Fibroblast of pulmonary artery (primary cell): ENCODE measurements at regions not wholly inside any gene's neighbourhood (a gene's known extent, or its start where the extent isn't known, plus 50 kb on each side); places are given as distances from the start of the nearest gene placed in this dataset.

Experiments used
- DNase-seq: peaks from one replicate; pipeline ENCODE4 v3.0.0-alpha.2; 2010; ENCODE audit warnings: low read depth
- H3K4me3 ChIP-seq: replicated peaks from 2 replicates; pipeline ENCODE4 v1.5.1; 2011; ENCODE audit warnings: low read depth, mild to moderate bottlenecking, control low read depth, low read length, moderate library complexity
- TF ChIP-seq, protein P1 (sequence below): IDR thresholded peaks from 2 replicates; pipeline ENCODE4 v1.5.1; 2011; ENCODE audit warnings: mild to moderate bottlenecking, control low read depth, low read length, inconsistent platforms; ENCODE audit errors: missing control alignments

DNA sequence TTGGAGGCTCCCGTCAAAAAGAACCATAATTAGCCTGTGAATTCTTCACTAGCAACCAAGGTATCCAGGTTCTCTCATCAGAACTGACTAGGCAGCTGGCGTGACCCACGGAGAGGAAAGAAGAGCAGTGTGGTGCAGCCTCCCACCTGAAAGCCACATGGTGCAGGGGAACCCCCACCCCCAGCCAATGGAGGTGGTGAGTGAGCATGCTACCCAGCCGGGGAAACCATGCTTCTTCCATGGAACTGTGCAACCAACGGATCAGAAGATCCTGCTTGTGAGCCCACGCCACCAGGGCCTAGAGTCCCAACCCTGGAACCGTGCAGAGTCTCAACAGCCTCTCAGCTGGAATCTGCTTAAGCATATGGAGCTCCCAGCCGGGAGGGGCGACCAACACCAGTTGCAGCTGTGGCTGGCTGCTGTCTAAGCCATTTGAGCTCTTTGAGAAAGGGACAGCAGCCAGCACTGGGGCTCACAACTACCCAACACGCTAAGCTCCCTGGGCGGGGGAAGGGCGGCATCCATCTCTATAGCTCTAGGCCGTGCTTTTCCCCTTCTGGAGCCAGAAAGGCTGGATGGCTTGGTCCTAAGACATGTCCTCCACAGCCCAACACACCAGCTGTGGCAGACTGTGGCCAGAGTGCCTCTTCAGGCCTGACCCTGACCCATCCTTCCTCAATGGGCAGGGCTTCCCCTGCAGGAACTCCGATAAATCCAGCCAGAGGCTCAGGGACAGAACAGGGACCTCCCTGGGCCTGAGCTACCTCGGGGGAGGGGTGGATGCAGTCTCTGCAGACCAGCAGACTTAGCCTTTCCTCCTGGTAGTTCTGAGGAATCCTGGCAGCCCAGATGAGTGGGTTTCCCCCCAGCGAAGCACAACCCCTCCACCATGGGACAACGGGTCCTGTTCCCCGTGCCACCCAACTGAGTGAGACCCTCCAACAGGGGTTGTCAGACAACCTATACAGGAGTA is 151.4 kb upstream of the NXPH2 start:
- TF ChIP-seq, protein P1, sequence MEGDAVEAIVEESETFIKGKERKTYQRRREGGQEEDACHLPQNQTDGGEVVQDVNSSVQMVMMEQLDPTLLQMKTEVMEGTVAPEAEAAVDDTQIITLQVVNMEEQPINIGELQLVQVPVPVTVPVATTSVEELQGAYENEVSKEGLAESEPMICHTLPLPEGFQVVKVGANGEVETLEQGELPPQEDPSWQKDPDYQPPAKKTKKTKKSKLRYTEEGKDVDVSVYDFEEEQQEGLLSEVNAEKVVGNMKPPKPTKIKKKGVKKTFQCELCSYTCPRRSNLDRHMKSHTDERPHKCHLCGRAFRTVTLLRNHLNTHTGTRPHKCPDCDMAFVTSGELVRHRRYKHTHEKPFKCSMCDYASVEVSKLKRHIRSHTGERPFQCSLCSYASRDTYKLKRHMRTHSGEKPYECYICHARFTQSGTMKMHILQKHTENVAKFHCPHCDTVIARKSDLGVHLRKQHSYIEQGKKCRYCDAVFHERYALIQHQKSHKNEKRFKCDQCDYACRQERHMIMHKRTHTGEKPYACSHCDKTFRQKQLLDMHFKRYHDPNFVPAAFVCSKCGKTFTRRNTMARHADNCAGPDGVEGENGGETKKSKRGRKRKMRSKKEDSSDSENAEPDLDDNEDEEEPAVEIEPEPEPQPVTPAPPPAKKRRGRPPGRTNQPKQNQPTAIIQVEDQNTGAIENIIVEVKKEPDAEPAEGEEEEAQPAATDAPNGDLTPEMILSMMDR = no peak
- no peak overlapping the region for H3K4me3 ChIP-seq
- DNase-seq = no peak

DNA sequence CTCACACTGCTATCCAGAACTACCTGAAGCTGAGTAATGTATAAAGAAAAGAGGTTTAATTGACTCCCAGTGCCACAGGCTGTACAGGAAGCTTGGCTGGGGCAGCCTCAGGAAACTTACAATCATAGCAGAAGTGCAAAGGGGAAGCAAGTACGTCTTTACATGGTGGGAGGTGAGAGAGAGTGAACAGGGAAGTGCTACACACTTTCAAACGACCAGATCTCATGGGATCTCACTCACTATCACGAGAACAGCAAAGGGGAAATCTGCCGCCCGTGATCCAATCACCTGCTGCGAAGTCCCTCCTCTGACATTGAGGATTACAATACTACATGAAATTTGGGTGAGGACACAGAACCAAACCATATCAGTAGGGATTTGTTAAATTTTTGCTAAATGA is 150.4 kb upstream of the NXPH2 start:
- TF ChIP-seq, protein P1 = no peak
- no peak for DNase-seq
- no peak overlapping the region for H3K4me3 ChIP-seq

DNA sequence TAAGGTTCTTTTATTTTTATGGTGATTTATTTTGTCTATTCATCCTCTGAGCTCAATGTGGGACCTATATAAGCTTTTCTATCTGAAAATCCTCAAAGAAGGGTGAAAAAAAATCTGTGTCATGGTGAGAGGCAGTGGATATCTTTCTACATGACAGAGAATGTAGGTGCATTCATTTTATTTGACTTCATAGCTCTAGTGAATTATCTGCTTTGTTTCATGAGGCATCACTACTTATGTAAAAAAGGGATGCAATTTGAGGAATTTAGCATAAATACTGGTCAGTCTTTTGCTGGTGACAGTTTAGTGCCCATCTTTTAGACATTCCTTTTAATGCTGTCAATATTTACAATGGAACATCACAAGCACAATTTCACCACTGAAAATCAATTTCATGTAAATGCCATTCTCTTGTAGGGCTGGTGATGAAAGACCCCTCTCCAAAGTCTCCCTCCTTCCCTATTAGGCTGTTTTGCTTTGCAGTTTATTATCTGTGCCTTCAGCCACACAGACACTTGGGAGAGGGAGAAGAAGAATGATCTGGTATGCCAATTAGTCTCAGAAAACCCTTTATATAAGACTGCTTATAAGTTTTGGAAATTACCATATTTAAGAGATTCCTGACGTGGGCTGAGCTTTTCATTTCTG is 148.3 kb upstream of the NXPH2 start:
- TF ChIP-seq, protein P1 = no peak
- H3K4me3 ChIP-seq = no peak overlapping the region
- no peak for DNase-seq

DNA sequence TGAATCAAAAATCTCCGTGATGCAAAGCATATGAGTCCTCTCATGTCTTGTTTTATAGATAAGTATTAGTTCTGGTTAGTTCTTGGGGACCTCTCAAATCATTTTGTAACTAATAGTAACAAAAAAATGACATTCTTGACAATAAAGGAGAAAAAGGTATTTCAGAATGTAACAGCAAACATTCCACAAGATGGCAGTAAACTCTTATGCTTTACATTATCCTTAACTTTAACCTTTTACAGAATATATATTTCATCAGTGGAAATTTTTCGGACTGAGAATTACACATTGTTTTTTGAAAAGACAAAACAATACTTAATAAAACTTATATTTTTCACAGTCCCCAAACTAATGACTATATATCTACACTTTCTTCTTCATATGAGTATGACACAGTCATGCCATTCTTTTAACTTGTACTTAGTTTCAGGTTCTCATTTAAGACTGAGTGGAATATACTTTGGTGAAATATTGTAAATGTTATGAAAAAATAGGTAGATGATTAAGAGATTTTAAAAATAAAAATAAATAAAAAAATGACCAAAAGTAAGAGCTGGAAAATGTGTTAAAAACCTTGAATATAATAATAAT is 142.9 kb upstream of the NXPH2 start:
- TF ChIP-seq, protein P1 = peak; percentile 39
- H3K4me3 ChIP-seq = no peak overlapping the region
- DNase-seq = peak; percentile 47

DNA sequence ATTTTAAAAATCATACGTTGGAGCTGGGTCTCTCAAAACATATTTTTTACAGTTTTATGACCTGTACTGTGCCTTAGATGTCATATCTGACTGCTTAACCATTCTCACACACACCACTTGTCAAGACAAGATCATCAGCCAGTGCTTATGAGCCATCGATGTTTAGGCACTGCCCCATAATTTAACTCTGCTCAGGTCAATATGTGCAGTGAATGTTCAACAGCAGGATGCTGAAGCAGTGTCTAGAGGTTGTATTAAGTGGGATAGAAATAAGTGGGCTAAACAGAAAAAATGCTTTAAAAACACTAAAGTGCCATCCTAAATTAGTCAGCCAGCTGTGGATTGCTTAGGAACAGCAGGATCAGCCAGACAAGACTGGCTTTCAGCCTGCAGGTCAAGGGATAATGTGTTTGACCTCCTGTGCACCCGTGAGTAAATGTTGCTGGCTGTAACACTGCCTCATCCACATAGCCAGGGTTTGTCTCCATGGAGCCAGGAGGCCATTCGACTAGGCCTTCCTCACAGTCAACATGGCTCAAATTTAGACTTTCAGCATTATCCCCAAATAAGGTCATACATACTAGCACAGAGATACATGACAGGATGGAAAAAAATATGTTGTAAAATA is 139.0 kb upstream of the NXPH2 start:
- H3K4me3 ChIP-seq = no peak overlapping the region
- TF ChIP-seq, protein P1 = no peak
- no peak for DNase-seq

DNA sequence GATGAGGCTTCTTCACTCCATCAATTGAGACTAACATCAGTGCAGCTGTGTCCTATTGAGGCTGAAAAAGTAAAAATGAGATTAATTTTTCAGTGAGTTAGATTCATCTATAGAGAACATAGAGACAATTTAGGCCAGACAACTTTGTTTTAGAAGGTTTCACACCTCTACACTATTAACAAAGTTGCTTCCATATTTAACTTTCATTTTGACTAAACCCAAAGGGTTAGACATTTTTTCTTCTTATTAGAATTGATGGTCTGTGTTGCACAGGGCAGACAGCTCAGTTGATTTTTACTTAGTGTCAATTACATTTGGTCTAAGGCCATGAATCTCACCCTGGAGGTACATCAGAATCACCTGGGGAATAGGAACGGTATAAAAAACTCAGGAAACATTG is 130.2 kb upstream of the NXPH2 start:
- TF ChIP-seq, protein P1 = no peak
- DNase-seq = no peak
- H3K4me3 ChIP-seq = no peak overlapping the region
